ENCODE measurements at regions not wholly inside any gene's neighbourhood (a gene's known extent, or its start where the extent isn't known, plus 50 kb on each side); places are given as distances from the start of the nearest gene placed in this dataset.

DNA sequence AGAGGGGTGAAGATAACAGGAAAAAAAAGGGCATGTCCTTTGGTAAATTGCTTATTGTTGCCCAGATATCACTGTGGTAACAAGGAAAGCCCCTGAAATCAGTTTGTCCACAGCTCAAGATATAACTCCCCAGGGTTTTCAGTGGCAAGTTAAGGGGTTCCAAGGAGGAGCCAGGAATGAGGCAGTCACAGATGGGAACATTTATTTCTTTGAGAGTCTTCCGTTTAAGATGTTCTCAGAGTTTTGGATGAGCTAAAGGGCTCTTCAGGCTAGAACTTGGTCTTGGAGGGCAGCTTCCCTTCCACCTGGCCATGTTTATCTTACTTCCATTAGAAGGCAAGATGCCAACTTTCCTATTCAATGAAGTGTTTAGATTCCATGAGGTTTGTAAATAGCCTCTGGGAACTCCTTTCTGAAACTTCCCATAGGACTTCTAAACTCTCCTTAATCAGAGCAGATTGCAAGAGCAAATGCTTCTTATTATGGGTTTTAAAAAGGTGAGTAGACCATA lies 277.6 kb upstream of the TNC start:
- Mint-ChIP-seq H3K27me3 (peaks cover 6% of the 10 kb centered on the region), H3K4me3 (no peak overlapping the region), H3K9me3 (no peaks in the 10 kb centered on the region), H3K36me3 (ENCODE audit: low read depth) (no peaks in the 10 kb centered on the region), H3K27ac (no peak overlapping the region), H3K4me1 (no peaks in the 10 kb centered on the region)
- DNase-seq (no peak), ATAC-seq (no peak)

DNA sequence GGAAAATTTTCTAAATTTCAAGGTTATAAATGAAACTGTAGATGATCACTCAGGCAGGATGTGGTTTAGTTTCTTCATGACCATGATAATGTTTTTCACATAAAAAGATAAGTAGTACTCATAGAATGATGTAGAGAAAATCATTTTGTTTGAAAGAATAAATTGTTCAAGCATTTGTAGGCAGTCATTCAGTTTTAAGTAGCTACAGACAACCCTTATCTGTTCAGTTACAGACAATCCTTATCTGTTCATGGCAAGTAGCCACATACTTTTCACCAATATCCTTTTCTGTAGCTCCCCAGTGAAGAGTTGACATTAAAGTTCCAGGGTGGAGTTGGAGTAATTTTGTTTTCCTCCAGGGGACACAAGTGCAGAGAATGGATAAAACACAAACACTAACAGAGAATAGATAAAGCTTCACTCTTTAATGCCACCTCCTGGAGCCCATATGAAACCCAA lies 278.1 kb upstream of the TNC start:
- no peak for DNase-seq
- Mint-ChIP-seq H3K27me3 (peaks cover 6% of the 10 kb centered on the region), H3K27ac (no peak overlapping the region), H3K36me3 (ENCODE audit: low read depth) (no peaks in the 10 kb centered on the region), H3K4me1 (no peaks in the 10 kb centered on the region), H3K4me3 (no peak overlapping the region), H3K9me3 (no peaks in the 10 kb centered on the region)
- no peak for ATAC-seq

- no peak for DNase-seq
- H3K9me3 Mint-ChIP-seq = peaks cover 4% of the 10 kb centered on the region
- no peaks in the 10 kb centered on the region for H3K36me3 Mint-ChIP-seq (ENCODE audit: low read depth)
Measured at GRCh38 chr9:115397591-115398312, 279.8 kb upstream of the TNC start.

DNA sequence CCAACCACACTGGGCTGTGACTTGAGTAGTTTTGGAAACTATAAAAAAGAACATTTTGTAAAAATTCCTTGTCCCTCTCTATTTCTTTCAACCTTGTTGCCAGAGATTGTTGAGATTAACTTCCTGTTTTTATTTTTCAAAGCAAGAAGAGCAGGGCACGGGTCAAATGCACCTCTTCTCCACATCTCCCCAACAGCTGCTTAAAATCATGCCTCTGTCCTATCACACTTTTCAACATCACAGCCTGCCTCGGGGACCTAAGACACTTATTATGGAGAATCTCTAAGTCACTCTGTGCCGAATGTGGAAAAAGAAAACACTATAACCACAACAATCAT lies 280.3 kb upstream of the TNC start:
- H3K4me1 Mint-ChIP-seq = no peaks in the 10 kb centered on the region

More at GRCh38 chr9:115397591-115398312, 279.8 kb upstream of the TNC start:
- Mint-ChIP-seq H3K27me3 (peaks cover 6% of the 10 kb centered on the region), H3K27ac (no peak overlapping the region), H3K4me3 (no peak overlapping the region), H3K4me1 (no peaks in the 10 kb centered on the region)
- no peak for ATAC-seq

DNA sequence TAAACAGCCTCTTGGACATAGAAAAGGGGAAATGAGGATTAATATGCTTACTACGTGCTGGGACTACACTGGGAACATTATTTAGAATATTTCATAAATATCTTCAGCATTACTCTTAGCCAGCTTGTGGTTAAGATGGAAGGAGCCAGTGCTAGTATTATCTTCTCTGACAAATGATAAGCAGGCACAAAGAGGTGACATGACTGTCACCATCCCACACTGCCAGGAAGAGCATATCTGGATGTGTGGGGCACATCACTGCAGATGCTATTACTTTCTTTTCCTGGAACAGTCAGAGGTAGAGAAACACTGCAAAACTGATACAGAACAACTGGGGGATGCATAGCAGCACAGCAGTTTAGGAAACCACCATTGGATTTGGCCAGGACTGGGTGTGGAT lies 281.0 kb upstream of the TNC start:
- Mint-ChIP-seq H3K4me1 (no peaks in the 10 kb centered on the region), H3K9me3 (peaks cover 4% of the 10 kb centered on the region), H3K4me3 (no peak overlapping the region), H3K27ac (no peak overlapping the region), H3K36me3 (ENCODE audit: low read depth) (no peaks in the 10 kb centered on the region), H3K27me3 (peaks cover 6% of the 10 kb centered on the region)
- DNase-seq = no peak
- ATAC-seq = no peak

More for the DNA sequence above, 280.3 kb upstream of the TNC start:
- Mint-ChIP-seq H3K27ac (no peak overlapping the region), H3K27me3 (peaks cover 6% of the 10 kb centered on the region), H3K9me3 (peaks cover 4% of the 10 kb centered on the region), H3K36me3 (ENCODE audit: low read depth) (no peaks in the 10 kb centered on the region), H3K4me3 (no peak overlapping the region)
- DNase-seq (no peak), ATAC-seq (no peak)

- Mint-ChIP-seq H3K36me3 (ENCODE audit: low read depth) (no peaks in the 10 kb centered on the region), H3K4me1 (no peaks in the 10 kb centered on the region), H3K27ac (no peak overlapping the region), H3K4me3 (no peak overlapping the region), H3K27me3 (peaks cover 2% of the 10 kb centered on the region), H3K9me3 (peaks cover 4% of the 10 kb centered on the region)
- ATAC-seq = no peak
- no peak for DNase-seq
Measured at GRCh38 chr9:115400796-115401195, 282.8 kb upstream of the TNC start.

GRCh38 chr9:115401756-115402327 lies 283.9 kb upstream of the TNC start:
- ATAC-seq = no peak
- H3K27ac Mint-ChIP-seq = no peak overlapping the region
- H3K27me3 Mint-ChIP-seq = peaks cover 5% of the 10 kb centered on the region

DNA sequence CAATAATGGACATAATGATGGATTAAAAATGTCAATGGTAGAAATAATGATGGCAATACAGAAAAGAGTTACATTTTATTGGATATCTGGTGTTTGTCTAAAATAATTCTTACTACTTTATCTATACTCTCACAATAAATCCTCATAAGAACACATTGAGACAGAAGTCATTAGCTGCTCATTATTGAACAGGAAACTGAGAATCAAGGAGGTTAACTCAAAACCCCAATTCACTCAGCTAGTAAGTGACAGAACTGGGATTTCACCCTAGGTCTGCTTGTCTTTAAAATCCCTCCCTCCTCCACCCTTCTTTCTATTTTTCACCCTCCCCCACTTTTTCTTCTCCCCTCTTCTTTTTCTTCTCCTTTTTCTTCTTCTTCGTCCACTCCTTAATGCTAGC lies 285.8 kb upstream of the TNC start:
- DNase-seq (no peak), ATAC-seq (no peak)
- no peak overlapping the region for H3K27ac Mint-ChIP-seq
- H3K9me3 Mint-ChIP-seq = peaks cover 4% of the 10 kb centered on the region
- H3K4me3 Mint-ChIP-seq = no peak overlapping the region
- H3K36me3 Mint-ChIP-seq (ENCODE audit: low read depth) = no peaks in the 10 kb centered on the region
- H3K27me3 Mint-ChIP-seq = peaks cover 3% of the 10 kb centered on the region
- no peaks in the 10 kb centered on the region for H3K4me1 Mint-ChIP-seq

More at GRCh38 chr9:115401756-115402327, 283.9 kb upstream of the TNC start:
- Mint-ChIP-seq H3K4me1 (no peaks in the 10 kb centered on the region), H3K9me3 (peaks cover 4% of the 10 kb centered on the region), H3K36me3 (ENCODE audit: low read depth) (no peaks in the 10 kb centered on the region), H3K4me3 (no peak overlapping the region)
- DNase-seq = no peak

DNA sequence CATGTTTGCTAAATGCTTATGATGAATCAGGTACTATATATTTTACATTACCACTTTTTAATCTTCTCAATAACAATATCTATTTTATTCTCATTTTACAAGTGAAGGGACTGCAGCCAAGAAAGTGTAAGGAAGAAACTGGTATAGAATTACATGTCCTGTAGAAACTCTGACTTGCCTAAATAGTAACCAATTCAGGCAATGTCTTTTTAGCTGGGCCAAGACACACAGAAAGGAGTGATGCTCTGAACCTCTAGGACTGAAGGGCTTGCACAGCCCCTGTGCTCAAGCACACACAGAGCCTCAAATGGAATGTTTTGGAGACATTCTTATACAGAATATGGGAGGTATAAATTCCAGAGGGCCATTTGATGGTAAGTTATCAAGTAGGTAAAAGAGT lies 286.4 kb upstream of the TNC start:
- Mint-ChIP-seq H3K27me3 (peaks cover 3% of the 10 kb centered on the region), H3K27ac (no peak overlapping the region), H3K4me1 (no peaks in the 10 kb centered on the region), H3K9me3 (peaks cover 4% of the 10 kb centered on the region), H3K4me3 (no peak overlapping the region), H3K36me3 (ENCODE audit: low read depth) (no peaks in the 10 kb centered on the region)
- DNase-seq (no peak), ATAC-seq (no peak)

DNA sequence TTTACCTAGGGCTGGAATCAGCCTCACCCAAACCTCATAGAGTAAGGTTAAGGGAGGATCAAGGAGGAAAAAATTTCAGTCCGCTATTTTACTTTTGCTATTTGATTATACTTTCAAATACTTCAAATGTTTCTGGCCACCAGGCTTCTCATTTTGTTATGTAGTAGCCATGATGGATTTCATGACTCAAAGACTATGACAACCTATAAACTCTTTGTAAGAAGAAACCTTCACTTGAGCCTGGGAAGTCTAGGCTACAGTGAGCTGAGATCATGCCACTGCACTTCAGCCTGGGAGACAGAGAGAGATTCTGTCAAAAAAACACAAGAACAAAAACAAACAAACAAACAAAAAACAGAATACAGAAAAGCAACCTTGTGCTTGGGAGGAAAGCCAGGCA lies 293.6 kb upstream of the TNC start:
- Mint-ChIP-seq H3K27ac (no peak overlapping the region), H3K27me3 (peaks cover 9% of the 10 kb centered on the region), H3K4me1 (no peaks in the 10 kb centered on the region), H3K9me3 (peaks cover 3% of the 10 kb centered on the region), H3K36me3 (ENCODE audit: low read depth) (no peaks in the 10 kb centered on the region), H3K4me3 (no peak overlapping the region)
- DNase-seq (no peak), ATAC-seq (no peak)

GRCh38 chr9:115411993-115412452 lies 294.1 kb upstream of the TNC start:
- H3K4me3 Mint-ChIP-seq = no peak overlapping the region
- H3K4me1 Mint-ChIP-seq = no peaks in the 10 kb centered on the region
- peaks cover 9% of the 10 kb centered on the region for H3K27me3 Mint-ChIP-seq
- DNase-seq (no peak), ATAC-seq (no peak)
- peaks cover 3% of the 10 kb centered on the region for H3K9me3 Mint-ChIP-seq
- H3K27ac Mint-ChIP-seq = no peak overlapping the region
- no peaks in the 10 kb centered on the region for H3K36me3 Mint-ChIP-seq (ENCODE audit: low read depth)

DNA sequence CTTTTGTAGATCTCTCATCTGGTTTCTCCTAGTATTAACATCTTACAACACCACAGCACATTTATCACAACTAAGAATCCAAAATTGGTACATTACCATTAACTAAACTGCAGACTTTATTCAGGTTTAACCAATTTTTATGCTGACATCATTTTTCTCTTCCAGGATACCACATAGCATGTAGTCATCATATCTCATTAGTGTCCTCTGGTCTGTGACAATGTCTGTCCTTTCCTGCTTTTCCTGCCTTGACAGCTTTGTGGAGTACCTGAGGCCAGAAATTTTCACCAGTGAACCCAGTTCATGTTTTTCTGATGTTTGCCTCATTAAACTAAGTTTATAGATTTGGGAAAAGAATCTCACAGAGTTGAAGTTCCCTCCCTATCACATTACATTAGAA lies 294.7 kb upstream of the TNC start:
- Mint-ChIP-seq H3K27ac (no peak overlapping the region), H3K4me1 (no peaks in the 10 kb centered on the region), H3K4me3 (no peak overlapping the region), H3K36me3 (ENCODE audit: low read depth) (no peaks in the 10 kb centered on the region), H3K9me3 (peaks cover 8% of the 10 kb centered on the region), H3K27me3 (peaks cover 9% of the 10 kb centered on the region)
- ATAC-seq (no peak), DNase-seq (no peak)

DNA sequence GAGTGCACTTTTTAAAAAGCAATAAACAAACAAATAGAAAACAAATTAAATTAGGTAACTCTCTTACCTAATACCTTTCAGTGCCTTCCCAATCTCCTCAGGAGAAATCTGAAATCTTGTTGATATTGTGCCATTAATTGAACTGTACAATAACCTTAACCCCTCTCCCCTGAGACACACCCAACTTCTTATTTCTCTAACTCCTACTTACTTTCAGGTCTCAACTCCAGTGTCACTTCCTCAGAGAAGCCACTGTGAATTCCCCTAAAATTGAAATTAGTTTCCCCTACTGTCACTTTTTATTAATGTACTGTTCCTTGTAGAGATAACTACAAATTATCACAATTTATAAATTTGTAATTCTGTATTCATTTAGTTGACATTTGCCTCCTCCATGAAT lies 295.3 kb upstream of the TNC start:
- ATAC-seq = no peak
- Mint-ChIP-seq H3K27ac (no peak overlapping the region), H3K9me3 (peaks cover 8% of the 10 kb centered on the region), H3K27me3 (peaks cover 9% of the 10 kb centered on the region), H3K4me1 (no peaks in the 10 kb centered on the region), H3K4me3 (no peak overlapping the region), H3K36me3 (ENCODE audit: low read depth) (no peaks in the 10 kb centered on the region)
- DNase-seq = no peak

GRCh38 chr9:115413766-115414382 lies 295.9 kb upstream of the TNC start:
- H3K4me1 Mint-ChIP-seq = no peaks in the 10 kb centered on the region
- no peak for ATAC-seq
- no peak overlapping the region for H3K4me3 Mint-ChIP-seq
- no peaks in the 10 kb centered on the region for H3K36me3 Mint-ChIP-seq (ENCODE audit: low read depth)
- no peak for DNase-seq
- peaks cover 8% of the 10 kb centered on the region for H3K9me3 Mint-ChIP-seq
- H3K27me3 Mint-ChIP-seq = peaks cover 9% of the 10 kb centered on the region
- H3K27ac Mint-ChIP-seq = no peak overlapping the region

DNA sequence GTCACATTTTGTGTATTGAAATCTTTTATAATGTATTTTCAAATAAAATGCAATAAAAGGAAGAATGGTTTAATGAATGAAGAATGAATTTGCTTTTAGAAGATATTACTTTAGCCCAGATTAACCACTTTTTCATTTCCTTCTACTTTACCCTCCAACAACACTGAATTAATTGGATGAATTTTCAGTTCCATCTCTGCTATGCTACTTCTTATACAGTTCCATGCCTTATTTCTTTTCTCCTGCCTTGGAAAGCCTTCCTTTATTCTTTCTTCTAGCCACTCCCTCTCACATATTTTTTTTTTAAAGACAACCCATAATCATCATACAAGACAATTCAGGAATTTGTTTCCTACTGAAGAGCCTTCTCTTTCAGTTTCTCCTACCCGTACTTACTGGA lies 296.6 kb upstream of the TNC start:
- no peak overlapping the region for H3K27ac Mint-ChIP-seq
- DNase-seq (no peak), ATAC-seq (no peak)
- peaks cover 9% of the 10 kb centered on the region for H3K27me3 Mint-ChIP-seq
- H3K4me1 Mint-ChIP-seq = no peaks in the 10 kb centered on the region
- H3K4me3 Mint-ChIP-seq = no peak overlapping the region
- peaks cover 8% of the 10 kb centered on the region for H3K9me3 Mint-ChIP-seq
- no peaks in the 10 kb centered on the region for H3K36me3 Mint-ChIP-seq (ENCODE audit: low read depth)
